ENCODE measurements at regions not wholly inside any gene's neighbourhood (a gene's known extent, or its start where the extent isn't known, plus 50 kb on each side); places are given as distances from the start of the nearest gene placed in this dataset.
"Not testable (repeated sequence)": the region's sequence is repeated elsewhere in the genome, so short reads cannot be mapped to it uniquely, and the experiment has no call there.

DNA sequence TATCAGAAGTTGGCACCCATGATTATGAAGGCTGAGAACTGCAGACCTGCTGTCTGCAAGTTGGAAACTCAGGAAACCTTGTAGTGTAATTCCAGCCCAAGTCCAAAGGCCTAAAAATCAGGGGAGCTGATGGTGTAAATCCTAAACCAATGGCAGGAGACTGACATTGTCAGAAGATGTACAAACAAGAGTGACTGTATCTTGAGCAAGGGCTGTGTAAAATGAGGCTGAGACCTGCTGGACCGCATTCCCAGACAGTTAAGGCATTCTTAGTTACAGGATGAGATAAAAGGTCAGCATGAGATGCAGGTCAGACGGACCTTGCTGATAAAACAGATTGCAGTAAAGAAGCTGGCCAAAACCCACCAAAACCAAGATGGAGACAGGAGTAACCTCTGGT, 147.7 kb downstream of the COG6 start:
- DNase-seq (ENCODE audit: low read depth) = no peak

DNA sequence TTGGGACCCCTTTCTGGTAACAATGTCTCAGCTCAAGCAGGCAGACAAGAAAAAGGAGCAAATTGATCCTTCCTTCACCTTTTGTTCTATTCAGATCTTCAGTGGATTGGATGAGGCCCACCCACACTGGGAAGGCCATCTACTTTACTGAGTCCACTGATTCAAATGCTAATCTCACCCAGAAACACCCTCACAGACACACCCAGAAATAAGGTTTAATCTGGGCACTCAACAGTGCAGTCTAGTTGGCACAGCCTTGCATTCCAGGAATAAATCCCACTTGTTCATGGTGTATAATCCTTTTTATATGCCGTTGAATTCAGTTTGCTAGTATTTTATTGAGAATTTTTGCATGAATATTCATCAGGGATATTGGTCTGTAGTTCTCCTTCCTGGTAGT, 148.4 kb downstream of the COG6 start:
- DNase-seq (ENCODE audit: low read depth) = no peak

DNA sequence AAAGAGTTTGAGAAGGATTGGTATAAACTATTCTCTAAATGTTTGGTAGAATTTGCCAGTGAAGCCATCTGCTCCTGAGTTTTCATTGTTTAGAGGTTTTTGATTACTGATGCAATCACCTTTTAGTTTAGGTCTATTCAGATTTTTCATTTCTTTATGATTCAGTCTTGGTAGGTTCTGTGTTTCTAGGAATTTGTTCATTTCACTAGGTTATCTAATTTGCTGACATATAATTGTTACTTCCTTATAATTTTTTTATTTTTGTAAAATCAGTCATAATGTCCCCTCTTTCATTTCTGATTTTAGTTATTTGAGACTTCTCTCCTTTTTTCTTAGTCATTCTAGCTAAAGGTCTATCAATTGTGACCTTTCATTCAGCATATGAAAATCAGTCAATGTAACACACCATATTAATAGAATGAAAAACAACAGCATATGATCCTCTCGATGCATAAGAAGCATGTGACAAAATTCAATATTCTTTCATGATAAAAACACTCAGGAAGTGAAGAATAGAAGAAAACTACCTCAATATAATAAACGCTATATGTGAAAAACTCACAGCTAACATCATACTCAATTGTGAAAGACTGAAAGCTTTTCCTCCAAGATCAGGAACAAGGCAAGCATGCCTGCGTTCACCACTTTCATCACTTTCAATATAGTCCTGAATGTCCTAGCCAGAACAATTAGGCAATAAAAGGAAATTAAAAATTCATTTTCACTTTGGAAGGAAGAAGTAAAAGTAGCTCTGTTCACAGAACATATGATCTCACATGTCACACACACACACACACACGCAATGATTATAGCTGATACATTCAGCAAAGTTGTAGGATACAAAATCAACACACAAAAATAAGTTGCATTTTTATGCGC, 149.1 kb downstream of the COG6 start:
- no peak for DNase-seq (ENCODE audit: low read depth)

DNA sequence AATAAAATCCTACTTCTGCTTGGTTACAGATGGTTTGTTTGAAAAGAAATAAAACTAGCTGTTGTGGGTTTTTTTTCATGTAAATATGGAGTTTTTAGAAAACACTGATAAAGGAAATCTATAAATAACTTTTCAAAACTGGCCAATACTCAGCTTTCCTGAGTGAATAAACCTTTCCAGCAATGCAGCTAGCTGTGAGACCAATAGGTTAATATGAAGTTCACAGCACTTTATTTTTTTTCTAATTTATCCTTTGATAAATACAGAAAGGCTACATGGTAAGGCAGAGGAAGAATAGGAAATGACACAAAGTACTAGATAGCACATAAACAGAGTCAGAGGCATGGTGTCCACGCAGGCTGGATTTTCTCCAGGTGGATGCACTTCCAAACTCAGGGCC, 154.0 kb downstream of the COG6 start:
- DNase-seq (ENCODE audit: low read depth) = no peak

DNA sequence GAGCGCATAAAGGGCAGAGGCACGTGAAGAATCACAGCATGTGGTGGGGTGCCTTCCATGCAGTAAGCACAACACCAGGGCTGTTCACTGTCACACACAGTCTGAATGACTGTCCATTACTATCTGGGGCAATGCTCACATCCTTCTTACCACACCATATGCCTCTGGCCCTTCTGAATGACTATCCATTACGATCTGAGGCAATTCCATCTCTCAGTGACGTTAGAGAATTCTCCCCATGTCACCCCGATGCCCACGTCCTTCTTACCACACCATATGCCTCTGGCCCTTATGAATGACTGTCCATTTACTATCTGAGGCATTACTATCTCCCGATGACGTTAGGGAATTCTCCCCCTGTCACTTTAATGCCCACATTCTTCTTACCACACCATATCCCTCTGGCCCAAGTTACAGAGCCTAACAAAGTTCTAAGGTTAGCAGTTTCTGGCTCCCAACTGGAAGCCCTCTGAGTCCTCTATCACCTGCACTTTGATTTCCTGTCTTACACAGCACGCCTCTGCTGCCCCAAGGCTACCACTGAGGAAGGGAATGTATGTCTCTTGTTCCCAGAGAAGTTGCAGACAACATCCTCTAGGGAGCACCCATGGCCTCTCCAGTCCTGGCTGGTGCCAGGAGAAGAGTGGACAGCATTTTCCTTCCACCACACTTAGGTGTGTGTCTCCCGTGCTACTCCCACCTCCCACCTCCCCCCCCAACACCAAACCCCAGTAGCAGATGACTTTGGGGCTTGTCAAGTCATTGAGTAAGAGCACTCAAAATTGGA, 154.8 kb downstream of the COG6 start:
- DNase-seq (ENCODE audit: low read depth) = no peak

DNA sequence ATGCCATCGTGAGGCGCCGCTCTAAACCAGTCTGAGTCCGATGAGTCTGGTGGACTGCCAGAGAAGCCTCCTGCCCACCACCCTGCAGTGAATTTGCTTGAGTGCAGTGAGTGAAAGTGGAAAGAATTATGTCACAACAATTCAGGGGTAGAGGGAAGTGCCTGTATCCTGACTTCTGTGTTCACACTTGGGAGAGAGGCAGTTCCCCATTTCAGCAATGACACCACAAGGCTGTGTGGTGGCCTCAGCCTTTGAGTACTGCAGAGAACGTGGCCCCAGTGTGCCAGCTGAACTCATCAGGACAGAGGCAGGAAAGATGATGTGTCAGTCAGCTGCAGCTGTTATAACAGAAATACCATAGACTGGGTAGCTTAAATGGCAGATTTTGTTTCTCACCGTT, 155.6 kb downstream of the COG6 start:
- DNase-seq (ENCODE audit: low read depth) = no peak

DNA sequence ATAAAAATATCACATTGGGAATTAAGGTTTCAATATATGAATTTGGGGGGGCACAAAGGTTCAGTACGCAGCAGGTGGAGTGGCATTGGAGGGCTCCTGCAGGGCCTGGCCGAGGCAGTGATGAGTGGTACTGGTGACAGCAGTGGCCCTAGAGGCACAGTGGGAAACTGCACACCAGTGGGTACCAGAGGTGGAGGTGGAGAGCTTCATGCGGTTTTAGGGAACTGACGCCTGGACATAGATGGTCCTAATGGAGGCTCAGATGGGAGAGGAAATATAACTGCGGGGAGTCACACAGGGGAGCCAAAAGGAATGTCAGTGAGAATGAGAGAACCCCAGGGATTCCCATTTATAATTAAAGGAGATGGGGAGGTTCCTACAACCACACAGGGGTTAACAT, 156.2 kb downstream of the COG6 start:
- no peak for DNase-seq (ENCODE audit: low read depth)

DNA sequence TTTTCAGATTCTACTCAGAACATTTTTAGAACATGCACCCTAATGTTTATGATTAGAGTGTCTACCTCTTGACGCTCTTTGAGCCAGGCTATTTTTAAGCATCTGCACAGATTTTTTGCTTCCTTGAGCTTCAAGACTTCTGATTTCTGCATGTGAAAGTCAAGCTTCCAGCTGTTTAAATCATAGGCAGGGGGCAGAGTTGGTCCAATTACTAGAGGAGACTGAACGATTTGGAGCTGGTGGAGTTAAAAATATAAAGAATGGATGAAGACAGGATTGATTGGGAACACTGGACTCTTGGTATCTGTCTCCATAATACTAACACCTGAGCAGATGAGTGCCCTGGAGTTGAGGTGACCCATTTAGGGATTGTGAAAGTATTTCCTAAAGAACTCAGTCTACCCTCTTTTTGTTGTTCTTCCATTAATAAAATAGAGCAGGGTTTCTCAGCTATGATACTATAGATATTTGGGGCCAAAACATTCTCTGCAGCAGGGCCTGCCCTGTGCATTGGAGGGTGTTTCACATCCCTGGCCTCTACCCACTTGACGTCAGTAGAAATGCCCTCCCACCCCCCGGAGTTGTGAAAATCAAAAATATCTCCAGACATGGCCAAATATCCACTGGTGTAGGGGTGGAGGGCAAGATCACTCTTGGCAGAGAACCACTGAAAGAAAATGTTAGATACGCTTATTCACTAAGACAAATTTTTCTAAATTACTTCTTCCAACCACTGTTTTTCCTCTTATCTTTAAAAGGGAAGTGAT, 160.1 kb downstream of the COG6 start:
- no peak for DNase-seq (ENCODE audit: low read depth)

DNA sequence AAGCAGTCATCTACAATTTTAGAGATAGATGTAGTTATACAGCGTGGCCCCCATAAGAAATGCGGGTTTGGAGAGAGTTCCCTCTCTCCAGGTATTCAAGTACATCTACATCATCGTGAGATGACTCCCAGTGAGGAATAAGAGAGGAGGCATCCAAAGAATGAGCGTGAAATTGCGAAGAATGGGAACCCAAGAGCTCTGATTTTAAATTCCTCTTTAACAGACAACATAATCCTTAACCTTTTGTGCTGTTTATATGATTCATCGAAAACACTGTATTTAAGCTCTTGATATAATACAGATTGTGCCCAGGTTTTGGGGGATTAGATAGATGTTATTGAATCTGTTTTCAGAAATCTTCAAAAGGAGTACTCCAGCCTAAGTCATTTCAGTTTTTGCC, 161.5 kb downstream of the COG6 start:
- DNase-seq (ENCODE audit: low read depth) = no peak

DNA sequence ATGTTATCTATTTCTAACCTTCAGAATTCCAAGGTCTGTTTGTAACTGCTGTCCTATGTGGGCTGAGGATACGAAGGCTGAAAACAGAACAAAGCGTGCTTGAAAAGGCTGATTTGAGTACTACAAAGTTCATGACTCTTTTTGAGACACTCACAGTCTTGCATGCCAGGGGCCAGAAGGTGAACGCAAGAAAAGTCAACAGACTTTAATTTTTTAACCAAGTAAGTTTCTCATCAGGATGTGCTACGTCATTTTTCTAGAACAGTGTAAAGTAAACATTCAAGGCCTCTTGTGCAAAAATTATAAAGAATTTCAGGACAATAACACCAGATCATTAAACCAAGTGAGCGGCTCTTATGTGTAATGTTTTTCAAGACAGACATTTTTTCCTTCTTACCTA, 163.5 kb downstream of the COG6 start:
- no peak for DNase-seq (ENCODE audit: low read depth)

DNA sequence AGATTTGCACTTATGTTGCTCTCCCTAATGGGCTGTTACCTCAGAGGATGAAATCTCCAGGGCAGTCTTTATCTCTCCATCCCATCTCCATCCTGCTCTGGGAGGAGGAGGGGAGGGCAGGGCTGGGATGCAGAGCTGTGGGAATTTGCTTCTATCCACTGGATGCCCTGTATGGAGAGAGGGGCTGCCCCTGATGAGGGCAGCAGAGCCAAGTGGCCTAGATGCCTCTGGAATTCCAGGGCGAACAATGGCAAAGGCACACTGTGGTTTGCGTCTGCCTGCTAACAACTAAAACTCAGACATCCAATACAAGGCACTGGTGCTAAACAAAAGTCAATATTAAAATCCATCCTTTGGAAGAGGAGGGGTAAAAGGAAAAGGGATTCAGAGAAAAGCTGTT, 165.1 kb downstream of the COG6 start:
- DNase-seq (ENCODE audit: low read depth) = no peak

DNA sequence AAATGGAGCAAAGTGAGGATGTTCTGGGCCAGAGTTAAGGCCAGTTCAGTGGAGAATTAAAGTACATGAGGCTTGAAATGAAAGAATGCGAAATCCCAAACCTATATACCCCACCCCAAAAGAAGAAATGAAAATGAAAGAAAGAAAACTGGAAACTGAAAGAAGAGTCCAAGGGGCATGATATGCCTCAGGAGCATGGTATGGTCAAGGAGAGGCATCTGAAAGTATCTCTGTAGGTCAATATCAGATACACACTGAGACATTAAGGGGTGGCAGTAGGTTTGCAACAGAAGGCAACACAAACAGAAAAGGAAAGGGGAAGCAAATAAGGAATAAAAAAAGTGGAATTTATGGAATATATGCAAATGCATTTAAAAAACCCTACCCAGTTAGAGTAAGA, 166.5 kb downstream of the COG6 start:
- DNase-seq (ENCODE audit: low read depth) = no peak

DNA sequence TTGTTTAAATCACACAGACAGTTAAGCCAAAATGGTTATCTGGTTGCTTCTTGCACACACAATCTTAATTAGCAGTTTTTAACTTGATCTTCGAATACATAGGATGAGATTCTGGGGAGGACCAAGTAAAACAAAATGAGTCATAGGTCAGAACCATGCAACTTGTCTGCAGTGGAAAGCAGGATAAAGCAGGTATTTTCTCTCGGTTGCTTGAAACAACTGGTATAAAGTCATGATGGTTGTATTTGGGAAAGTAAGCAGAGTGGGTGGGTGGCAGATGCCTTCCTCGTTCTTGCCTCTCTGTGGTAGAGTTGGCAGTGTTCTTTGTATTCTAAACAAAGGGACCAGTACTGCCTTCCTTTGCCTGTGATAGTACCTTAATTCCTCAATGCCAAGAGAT, 167.0 kb downstream of the COG6 start:
- no peak for DNase-seq (ENCODE audit: low read depth)

DNA sequence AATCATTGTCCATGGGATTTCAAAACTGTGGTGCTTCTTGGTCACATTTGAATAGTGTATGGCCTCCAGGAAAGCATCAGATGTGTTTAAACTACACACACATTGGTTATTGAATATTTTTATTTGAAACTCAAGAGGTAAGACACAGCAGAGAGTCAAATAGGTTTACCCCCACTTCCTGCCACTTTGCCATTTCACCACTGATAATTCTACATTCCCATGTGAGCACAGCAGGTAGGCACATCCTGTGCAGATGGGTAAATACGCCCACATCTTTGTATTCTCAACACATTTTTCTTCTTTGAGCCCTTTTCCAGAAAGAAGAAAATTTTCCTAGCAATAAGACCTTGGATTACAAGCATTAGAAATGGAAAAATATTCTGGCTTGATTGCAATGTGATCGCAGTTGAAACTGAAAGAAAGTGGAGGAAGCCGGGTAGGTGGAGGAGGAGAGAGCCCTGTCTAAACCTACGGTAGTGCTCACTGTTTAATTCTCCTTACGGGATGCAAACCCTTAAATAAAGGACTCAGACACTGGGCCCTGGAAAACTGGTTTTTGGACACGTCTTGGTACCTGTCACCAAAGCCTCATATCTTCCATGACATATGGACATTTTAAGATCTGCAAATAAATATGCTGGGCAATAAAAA, 167.7 kb downstream of the COG6 start:
- DNase-seq (ENCODE audit: low read depth) = no peak

DNA sequence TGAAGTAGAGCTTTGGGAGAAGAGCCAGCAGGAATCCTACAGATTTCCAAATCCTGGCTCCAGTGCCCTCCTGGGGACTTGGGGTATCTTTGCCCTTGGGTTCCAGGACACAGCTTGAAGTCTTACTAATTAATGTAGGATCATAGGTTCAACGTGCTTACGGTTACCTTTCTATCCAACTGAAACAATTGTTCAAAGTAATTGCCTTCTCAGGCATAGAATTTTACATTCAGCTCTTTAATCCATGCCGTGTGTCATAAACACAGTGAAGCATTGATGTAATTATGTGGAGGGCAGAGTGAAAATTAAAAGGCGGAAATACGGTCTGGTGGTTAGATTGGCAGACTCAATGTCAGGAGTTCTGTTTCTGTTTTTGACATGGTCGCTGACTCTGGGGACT, 170.4 kb downstream of the COG6 start:
- no peak for DNase-seq (ENCODE audit: low read depth)

DNA sequence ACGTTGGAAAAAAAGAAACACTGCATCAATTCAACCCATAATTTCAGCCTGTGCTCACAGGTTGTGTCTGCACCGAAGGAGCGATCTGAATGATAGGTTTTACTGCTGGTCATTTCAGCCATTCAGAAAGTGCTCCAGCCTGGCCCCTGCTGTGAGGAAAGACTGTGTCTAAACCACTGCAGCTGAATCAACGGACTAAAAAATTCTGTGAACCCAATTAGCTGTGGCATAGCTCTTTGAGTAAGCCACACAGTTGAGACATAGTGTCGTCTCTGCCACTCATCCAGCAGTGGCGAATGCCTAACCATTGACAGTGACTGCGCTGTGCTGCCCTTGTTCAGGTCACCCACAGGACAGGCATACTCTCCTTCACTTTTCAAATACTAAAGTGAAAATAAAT, 179.8 kb downstream of the COG6 start:
- DNase-seq (ENCODE audit: low read depth) = no peak

DNA sequence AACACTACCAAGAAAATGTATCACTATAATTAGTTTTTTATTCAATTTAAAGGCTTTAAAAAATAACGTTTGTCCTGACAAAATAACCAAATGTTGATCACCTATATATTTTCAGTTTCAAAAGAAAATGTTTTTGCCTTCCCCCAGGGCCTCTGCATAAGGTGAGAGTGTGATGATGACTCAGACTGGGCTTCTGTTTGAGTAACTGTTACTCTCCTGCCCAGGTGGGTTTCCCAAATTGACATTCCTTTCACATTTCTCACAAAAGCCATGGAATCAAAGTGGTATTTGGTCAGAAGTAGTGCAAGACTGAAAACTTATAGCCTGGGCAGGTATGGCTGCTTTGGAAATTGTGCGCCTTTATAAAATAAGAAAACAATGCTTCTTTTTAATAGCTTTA, 180.6 kb downstream of the COG6 start:
- DNase-seq (ENCODE audit: low read depth) = no peak

DNA sequence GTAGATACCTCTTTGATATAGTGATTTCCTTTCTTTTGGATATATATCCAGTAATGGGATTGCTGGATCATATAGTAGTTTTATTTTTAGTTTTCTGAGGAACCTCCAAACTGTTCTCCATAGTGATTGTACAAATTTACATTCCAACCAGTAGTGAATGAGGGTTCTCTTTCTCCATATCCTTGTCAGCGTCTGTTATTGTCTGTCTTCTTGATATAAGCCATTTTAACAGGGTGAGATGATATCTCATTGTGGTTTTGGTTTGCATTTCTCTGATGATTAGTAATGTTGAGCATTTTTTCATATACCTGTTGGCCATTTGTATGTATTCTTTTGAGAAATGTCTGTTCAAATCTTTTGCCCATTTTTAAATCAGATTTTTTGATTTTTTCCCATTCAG, 182.4 kb downstream of the COG6 start:
- not testable (repeated sequence) for DNase-seq (ENCODE audit: low read depth)

DNA sequence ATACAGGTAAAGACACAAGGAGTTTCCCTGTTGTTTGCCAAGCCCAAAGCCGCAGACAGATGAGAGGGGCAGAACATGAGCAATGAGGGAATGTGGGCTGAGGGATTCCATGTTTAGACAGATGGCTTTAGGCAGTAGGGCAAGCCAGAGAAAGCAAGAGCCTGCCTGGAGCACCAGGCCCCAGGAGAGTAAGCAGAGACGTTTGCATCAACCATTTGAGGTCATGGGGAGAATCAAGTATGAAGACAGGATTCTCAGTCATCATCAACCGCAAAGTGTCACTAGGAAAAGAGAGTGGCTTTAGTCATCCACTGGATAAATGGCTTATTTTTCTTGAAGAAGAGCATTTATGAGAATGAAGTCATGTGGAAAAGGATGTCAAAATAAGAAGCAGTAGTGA, 184.7 kb downstream of the COG6 start:
- no peak for DNase-seq (ENCODE audit: low read depth)

DNA sequence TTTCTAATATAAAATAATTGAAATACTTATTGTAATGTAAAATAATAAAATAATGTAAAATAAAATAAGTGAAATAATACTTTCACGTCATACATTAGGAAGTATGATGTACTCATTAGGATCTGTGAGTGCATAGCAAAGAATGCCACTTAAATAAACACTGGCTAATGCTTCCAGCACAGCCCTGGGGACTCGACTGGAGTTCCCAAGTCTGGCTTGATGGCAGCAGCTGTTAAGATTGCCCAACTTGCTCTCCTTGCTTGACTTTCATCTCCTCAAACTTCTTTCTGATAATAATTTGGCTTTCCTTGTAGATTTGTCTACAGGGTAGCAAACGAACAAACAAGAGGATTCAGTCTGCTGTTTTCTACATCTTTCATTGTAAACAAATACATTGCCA, 191.9 kb downstream of the COG6 start:
- no peak for DNase-seq (ENCODE audit: low read depth)

DNA sequence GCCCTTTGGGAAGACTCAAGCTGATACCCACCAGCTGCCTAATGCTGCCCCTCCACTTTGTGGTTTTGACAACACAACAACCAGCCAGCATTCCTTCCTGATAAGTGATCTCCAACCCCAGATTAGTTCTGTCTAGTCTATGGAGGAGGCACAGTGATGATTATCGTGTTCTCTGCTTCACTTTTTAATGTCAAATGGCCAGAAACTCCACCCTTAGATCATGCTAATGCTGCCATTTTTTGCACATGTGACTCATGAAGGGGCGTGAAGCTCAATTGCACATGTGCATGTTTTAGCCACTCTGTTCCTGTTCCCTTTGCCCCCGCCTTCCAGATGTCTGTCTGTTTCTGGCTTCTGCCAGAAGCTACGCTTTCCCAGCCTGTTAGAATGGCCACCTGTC, 199.8 kb downstream of the COG6 start:
- DNase-seq (ENCODE audit: low read depth) = no peak

DNA sequence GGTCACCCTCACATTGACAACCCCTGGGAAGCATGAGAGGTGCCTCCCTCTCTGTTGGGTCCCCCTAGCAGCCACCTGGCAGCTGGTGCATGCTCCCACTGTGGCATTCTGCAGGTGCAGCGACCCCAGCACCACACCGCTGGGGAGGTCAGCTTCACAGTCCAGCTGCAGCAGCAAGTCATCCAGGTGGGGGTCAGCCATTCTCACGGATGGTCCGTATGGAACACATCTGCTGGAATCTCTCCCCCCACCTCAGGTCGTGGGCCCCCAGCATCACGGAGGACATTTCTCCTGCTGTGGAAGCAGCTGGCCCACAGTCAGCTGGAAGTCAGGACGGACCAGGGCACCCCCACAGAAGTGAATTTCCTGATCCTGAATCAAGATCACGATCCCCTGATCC, 201.3 kb downstream of the COG6 start:
- no peak for DNase-seq (ENCODE audit: low read depth)

All from T-helper 22 cell (primary cell).